Skeletal muscle tissue (tissue), 3 donors: ENCODE measurements at regions not wholly inside any gene's neighbourhood (a gene's known extent, or its start where the extent isn't known, plus 50 kb on each side); places are given as distances from the start of the nearest gene placed in this dataset.
"Not testable (repeated sequence)": the region's sequence is repeated elsewhere in the genome, so short reads cannot be mapped to it uniquely, and the experiment has no call there.

Experiments
- H3K27ac ChIP-seq: one replicate; pipeline ENCODE4 v1.7.0; 2013; ENCODE audit warnings: mild to moderate bottlenecking, low read depth, low read length, inconsistent platforms
- H3K27me3 ChIP-seq, 3 donors: one replicate each; pipeline ENCODE4 v1.7.0; 2013; ENCODE audit warnings: low read length in 3 of 3; ENCODE audit not compliant: control insufficient read depth in 3 of 3, insufficient read depth in 3 of 3
- H3K36me3 ChIP-seq, 3 donors: one replicate each; pipeline ENCODE4 v1.7.0; 2013; ENCODE audit warnings: low read length in 3 of 3; ENCODE audit not compliant: control insufficient read depth in 3 of 3, insufficient read depth in 3 of 3
- H3K4me1 ChIP-seq, 3 donors: one replicate each; pipeline ENCODE4 v1.7.0; 2013; ENCODE audit warnings: low read length in 3 of 3, mild to moderate bottlenecking in 3 of 3; ENCODE audit not compliant: control insufficient read depth in 3 of 3, insufficient read depth in 3 of 3
- H3K4me3 ChIP-seq, 3 donors: one replicate each; pipeline ENCODE4 v1.7.0; 2013; ENCODE audit warnings: low read length in 3 of 3
- H3K9ac ChIP-seq, 3 donors: one replicate each; pipeline ENCODE4 v1.7.0; 2013; ENCODE audit warnings: low read length in 3 of 3, mild to moderate bottlenecking in 3 of 3, moderate library complexity in 2 of 3, low read depth in 1 of 3
- H3K9me3 ChIP-seq, 3 donors: one replicate each; pipeline ENCODE4 v1.7.0; 2013; ENCODE audit warnings: low read length in 3 of 3; ENCODE audit not compliant: control insufficient read depth in 3 of 3
- donor health status: Osteomylitis.

- Histone ChIP-seq H3K27ac (no peak overlapping the region), H3K9me3 (no peaks in the 10 kb centered on the region)
These were observed 321.5 kb upstream of the MAP2 start for GRCh38 chr2:209102319-209102718.

GRCh38 chr2:209113026-209113425 lies 310.8 kb upstream of the MAP2 start:
- Histone ChIP-seq H3K4me1 (no peaks in the 10 kb centered on the region), H3K36me3 (no peaks in the 10 kb centered on the region), H3K27ac (no peak overlapping the region), H3K9me3 (no peaks in the 10 kb centered on the region), H3K27me3 (no peaks in the 10 kb centered on the region), H3K4me3 (no peak overlapping the region), H3K9ac (no peak overlapping the region)

More at GRCh38 chr2:209102319-209102718, 321.5 kb upstream of the MAP2 start:
- H3K4me1 ChIP-seq, result no peaks in the 10 kb centered on the region
- no peaks in the 10 kb centered on the region for H3K36me3 ChIP-seq
- no peaks in the 10 kb centered on the region for H3K27me3 ChIP-seq
- no peak overlapping the region for H3K9ac ChIP-seq
- no peak overlapping the region for H3K4me3 ChIP-seq

- Histone ChIP-seq H3K4me3 (no peak overlapping the region), H3K9ac (no peak overlapping the region), H3K27ac (no peak overlapping the region), H3K4me1 (no peaks in the 10 kb centered on the region), H3K36me3 (no peaks in the 10 kb centered on the region), H3K9me3 (no peaks in the 10 kb centered on the region), H3K27me3 (no peaks in the 10 kb centered on the region)
These were observed 309.1 kb upstream of the MAP2 start for GRCh38 chr2:209114588-209115240.

- H3K9me3 ChIP-seq, result no peaks in the 10 kb centered on the region
These were observed 302.2 kb upstream of the MAP2 start for GRCh38 chr2:209121691-209122090.

GRCh38 chr2:209125291-209125690 lies 298.6 kb upstream of the MAP2 start:
- no peaks in the 10 kb centered on the region for H3K4me1 ChIP-seq
- no peaks in the 10 kb centered on the region for H3K36me3 ChIP-seq
- H3K27me3 ChIP-seq, result no peaks in the 10 kb centered on the region
- no peaks in the 10 kb centered on the region for H3K9me3 ChIP-seq
- H3K27ac ChIP-seq, result no peak overlapping the region
- no peak overlapping the region for H3K9ac ChIP-seq
- no peak overlapping the region for H3K4me3 ChIP-seq

More at GRCh38 chr2:209121691-209122090, 302.2 kb upstream of the MAP2 start:
- no peaks in the 10 kb centered on the region for H3K36me3 ChIP-seq
- no peaks in the 10 kb centered on the region for H3K4me1 ChIP-seq
- H3K9ac ChIP-seq, result no peak overlapping the region
- H3K4me3 ChIP-seq, result no peak overlapping the region
- no peak overlapping the region for H3K27ac ChIP-seq
- no peaks in the 10 kb centered on the region for H3K27me3 ChIP-seq

- H3K9ac ChIP-seq, result no peak overlapping the region
- no peaks in the 10 kb centered on the region for H3K36me3 ChIP-seq
- no peaks in the 10 kb centered on the region for H3K4me1 ChIP-seq
- no peaks in the 10 kb centered on the region for H3K9me3 ChIP-seq
- H3K27ac ChIP-seq, result no peak overlapping the region
- no peak overlapping the region for H3K4me3 ChIP-seq
- H3K27me3 ChIP-seq, result no peaks in the 10 kb centered on the region
These were observed 285.8 kb upstream of the MAP2 start for GRCh38 chr2:209138079-209138478.

- H3K27ac ChIP-seq, result no peak overlapping the region
- H3K9me3 ChIP-seq, result no peaks in the 10 kb centered on the region
- H3K4me3 ChIP-seq, result no peak overlapping the region
- no peak overlapping the region for H3K9ac ChIP-seq
- no peaks in the 10 kb centered on the region for H3K4me1 ChIP-seq
- no peaks in the 10 kb centered on the region for H3K36me3 ChIP-seq
- H3K27me3 ChIP-seq, result no peaks in the 10 kb centered on the region
These were observed 282.7 kb upstream of the MAP2 start for GRCh38 chr2:209141142-209141541.

- Histone ChIP-seq H3K27ac (no peak overlapping the region), H3K9ac (no peak overlapping the region), H3K9me3 (no peaks in the 10 kb centered on the region), H3K4me1 (no peaks in the 10 kb centered on the region), H3K27me3 (no peaks in the 10 kb centered on the region), H3K36me3 (no peaks in the 10 kb centered on the region), H3K4me3 (no peak overlapping the region)
These were observed 282.0 kb upstream of the MAP2 start for GRCh38 chr2:209141818-209142217.

GRCh38 chr2:209145220-209145691 lies 278.6 kb upstream of the MAP2 start:
- H3K4me3 ChIP-seq, result not testable (repeated sequence)

GRCh38 chr2:209145941-209146681 lies 277.7 kb upstream of the MAP2 start:
- H3K27ac ChIP-seq, result no peak overlapping the region
- no peak overlapping the region for H3K9ac ChIP-seq

More at GRCh38 chr2:209145220-209145691, 278.6 kb upstream of the MAP2 start:
- not testable (repeated sequence) for H3K27me3 ChIP-seq, H3K9me3 ChIP-seq, H3K36me3 ChIP-seq, H3K27ac ChIP-seq, H3K4me1 ChIP-seq, H3K9ac ChIP-seq

More at GRCh38 chr2:209145941-209146681, 277.7 kb upstream of the MAP2 start:
- Histone ChIP-seq H3K36me3 (no peaks in the 10 kb centered on the region), H3K4me1 (no peaks in the 10 kb centered on the region), H3K27me3 (no peaks in the 10 kb centered on the region), H3K4me3 (no peak overlapping the region), H3K9me3 (no peaks in the 10 kb centered on the region)
